RWPE2 (cell line): ENCODE measurements at regions not wholly inside any gene's neighbourhood (a gene's known extent, or its start where the extent isn't known, plus 50 kb on each side); places are given as distances from the start of the nearest gene placed in this dataset.

Experiments used
- ATAC-seq: fragments of 200-7000 bp; cut with Tn5 transposase; 3 replicates; pipeline ENCODE4 v1.9.1; 2021; ENCODE audit warnings: low read depth
- DNase-seq: peaks from one replicate; pipeline ENCODE4 v3.0.0-alpha.2; 2020; ENCODE audit warnings: low spot score
- H3K27ac ChIP-seq: fragments of 450-650 bp; 2 replicates; pipeline ENCODE4 v1.5.1; 2017; ENCODE audit warnings: mild to moderate bottlenecking; ENCODE audit not compliant: poor library complexity, severe bottlenecking
- H3K27me3 ChIP-seq: fragments of 250-450 bp; sonication (Bioruptor Pico); 2 replicates; pipeline ENCODE4 v1.5.1; 2021; ENCODE audit warnings: mild to moderate bottlenecking, moderate library complexity; ENCODE audit not compliant: insufficient read depth, poor library complexity, severe bottlenecking
- H3K36me3 ChIP-seq: fragments of 250-450 bp; sonication (Bioruptor Pico); 2 replicates; pipeline ENCODE4 v1.5.1; 2020; ENCODE audit warnings: low read depth, mild to moderate bottlenecking, moderate library complexity
- H3K4me1 ChIP-seq: fragments of 250-450 bp; sonication (Bioruptor Pico); 2 replicates; pipeline ENCODE4 v1.5.1; 2021; ENCODE audit warnings: mild to moderate bottlenecking, moderate library complexity; ENCODE audit not compliant: insufficient read depth, poor library complexity, severe bottlenecking
- H3K4me3 ChIP-seq: fragments of 250-450 bp; sonication (Bioruptor Pico); 2 replicates; pipeline ENCODE4 v1.5.1; 2021; ENCODE audit warnings: mild to moderate bottlenecking, moderate library complexity; ENCODE audit not compliant: severe bottlenecking
- H3K9me3 ChIP-seq: fragments of 250-450 bp; sonication (Bioruptor Pico); 2 replicates; pipeline ENCODE4 v1.5.1; 2021; ENCODE audit warnings: mild to moderate bottlenecking, moderate library complexity; ENCODE audit not compliant: severe bottlenecking
- CTCF ChIP-seq: fragments of 450-650 bp; IDR thresholded peaks from one replicate; pipeline ENCODE4 v1.5.1; 2017; ENCODE audit warnings: mild to moderate bottlenecking, moderate library complexity; ENCODE audit not compliant: poor library complexity, severe bottlenecking

- H3K9me3 ChIP-seq: no peaks in the 10 kb centered on the region
- DNase-seq (no peak), ATAC-seq (peak; percentile 60)
- H3K27me3 ChIP-seq: no peaks in the 10 kb centered on the region
- no peak for TF ChIP-seq CTCF
- H3K27ac ChIP-seq: peak overlapping the region; percentile 52
- peaks cover 41% of the 10 kb centered on the region for H3K4me1 ChIP-seq
- no peak overlapping the region for H3K4me3 ChIP-seq
- no peaks in the 10 kb centered on the region for H3K36me3 ChIP-seq
Observed at GRCh38 chr9:589723-590122, 251.8 kb upstream of the DMRT1 start.

GRCh38 chr9:591292-591691 lies 250.2 kb upstream of the DMRT1 start:
- H3K27me3 ChIP-seq: no peaks in the 10 kb centered on the region
- peak overlapping the region; percentile 52 for H3K27ac ChIP-seq
- H3K36me3 ChIP-seq: no peaks in the 10 kb centered on the region
- no peak for TF ChIP-seq CTCF
- H3K4me3 ChIP-seq: no peak overlapping the region
- peaks cover 41% of the 10 kb centered on the region for H3K4me1 ChIP-seq
- no peaks in the 10 kb centered on the region for H3K9me3 ChIP-seq
- DNase-seq (peak; percentile 72), ATAC-seq (peak; percentile 85)

- Histone ChIP-seq H3K36me3 (no peaks in the 10 kb centered on the region), H3K4me3 (no peak overlapping the region), H3K9me3 (no peaks in the 10 kb centered on the region), H3K27me3 (no peaks in the 10 kb centered on the region), H3K4me1 (peaks cover 41% of the 10 kb centered on the region), H3K27ac (peak overlapping the region; percentile 52)
- ATAC-seq: peak; percentile 47
- no peak for DNase-seq
- no peak for TF ChIP-seq CTCF
Observed at GRCh38 chr9:592225-592624, 249.3 kb upstream of the DMRT1 start.

GRCh38 chr9:592733-593132 lies 248.8 kb upstream of the DMRT1 start:
- H3K9me3 ChIP-seq: no peaks in the 10 kb centered on the region
- peak overlapping the region; percentile 52 for H3K27ac ChIP-seq
- DNase-seq (no peak), ATAC-seq (no peak)
- no peak overlapping the region for H3K4me3 ChIP-seq
- TF ChIP-seq CTCF: no peak
- peaks cover 41% of the 10 kb centered on the region for H3K4me1 ChIP-seq
- no peaks in the 10 kb centered on the region for H3K27me3 ChIP-seq
- no peaks in the 10 kb centered on the region for H3K36me3 ChIP-seq

GRCh38 chr9:593809-594208 lies 247.7 kb upstream of the DMRT1 start:
- DNase-seq (no peak), ATAC-seq (no peak)
- H3K4me3 ChIP-seq: no peak overlapping the region
- TF ChIP-seq CTCF: no peak
- peaks cover 41% of the 10 kb centered on the region for H3K4me1 ChIP-seq
- no peaks in the 10 kb centered on the region for H3K9me3 ChIP-seq
- H3K27me3 ChIP-seq: no peaks in the 10 kb centered on the region
- no peaks in the 10 kb centered on the region for H3K36me3 ChIP-seq
- no peak overlapping the region for H3K27ac ChIP-seq
